IMR-90 (cell line): ENCODE measurements at regions not wholly inside any gene's neighbourhood (a gene's known extent, or its start where the extent isn't known, plus 50 kb on each side); places are given as distances from the start of the nearest gene placed in this dataset.

Source experiments
- CEBPB ChIP-seq: IDR thresholded peaks from 2 replicates; pipeline ENCODE4 v1.6.1; 2012; ENCODE audit warnings: low read depth, low read length, improper control_type of control experiment
- POLR2A ChIP-seq: IDR thresholded peaks from 2 replicates; pipeline ENCODE4 v1.6.1; 2012; ENCODE audit warnings: mild to moderate bottlenecking, low read depth, low read length
- RAD21 ChIP-seq: IDR thresholded peaks from 2 replicates; pipeline ENCODE4 v1.6.1; 2012; ENCODE audit warnings: low read length, improper control_type of control experiment
- TF ChIP-seq, protein P1 (sequence below): conservative IDR thresholded peaks from 2 replicates; pipeline ENCODE4 v1.5.1; 2012; ENCODE audit warnings: mild to moderate bottlenecking, low read depth, low read length, improper control_type of control experiment

GRCh38 chr2:59021786-59022185 is 780.7 kb upstream of the FANCL start:
- no peak for TF ChIP-seq CEBPB
- TF ChIP-seq, protein P1, sequence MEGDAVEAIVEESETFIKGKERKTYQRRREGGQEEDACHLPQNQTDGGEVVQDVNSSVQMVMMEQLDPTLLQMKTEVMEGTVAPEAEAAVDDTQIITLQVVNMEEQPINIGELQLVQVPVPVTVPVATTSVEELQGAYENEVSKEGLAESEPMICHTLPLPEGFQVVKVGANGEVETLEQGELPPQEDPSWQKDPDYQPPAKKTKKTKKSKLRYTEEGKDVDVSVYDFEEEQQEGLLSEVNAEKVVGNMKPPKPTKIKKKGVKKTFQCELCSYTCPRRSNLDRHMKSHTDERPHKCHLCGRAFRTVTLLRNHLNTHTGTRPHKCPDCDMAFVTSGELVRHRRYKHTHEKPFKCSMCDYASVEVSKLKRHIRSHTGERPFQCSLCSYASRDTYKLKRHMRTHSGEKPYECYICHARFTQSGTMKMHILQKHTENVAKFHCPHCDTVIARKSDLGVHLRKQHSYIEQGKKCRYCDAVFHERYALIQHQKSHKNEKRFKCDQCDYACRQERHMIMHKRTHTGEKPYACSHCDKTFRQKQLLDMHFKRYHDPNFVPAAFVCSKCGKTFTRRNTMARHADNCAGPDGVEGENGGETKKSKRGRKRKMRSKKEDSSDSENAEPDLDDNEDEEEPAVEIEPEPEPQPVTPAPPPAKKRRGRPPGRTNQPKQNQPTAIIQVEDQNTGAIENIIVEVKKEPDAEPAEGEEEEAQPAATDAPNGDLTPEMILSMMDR: no peak
- TF ChIP-seq POLR2A: no peak
- no peak for TF ChIP-seq RAD21
